ENCODE measurements at regions not wholly inside any gene's neighbourhood (a gene's known extent, or its start where the extent isn't known, plus 50 kb on each side); places are given as distances from the start of the nearest gene placed in this dataset.

- Mint-ChIP-seq H3K9me3 (peaks cover 2 to 8% of the 10 kb centered on the region in 2 donors), H3K4me1 (no peaks in the 10 kb centered on the region), H3K4me3 (no peak overlapping the region), H3K27me3 (peaks cover 17 to 39% of the 10 kb centered on the region in 2 donors), H3K36me3 (peaks cover 0 to 2% of the 10 kb centered on the region in 2 donors), H3K27ac (no peak overlapping the region)
- DNase-seq (no peak), ATAC-seq (replicated peaks) (no peak)
These were observed 390.9 kb upstream of the SULF2 start for GRCh38 chr20:48176139-48176538.

GRCh38 chr20:48175261-48175660, 390.0 kb upstream of the SULF2 start:
- DNase-seq: no peak
- no peak for ATAC-seq (replicated peaks)
- Mint-ChIP-seq H3K4me1 (no peaks in the 10 kb centered on the region), H3K36me3 (peaks cover 0 to 2% of the 10 kb centered on the region in 2 donors), H3K27me3 (peaks cover 17 to 46% of the 10 kb centered on the region in 2 donors), H3K9me3 (peaks cover 2 to 8% of the 10 kb centered on the region in 2 donors), H3K4me3 (no peak overlapping the region), H3K27ac (no peak overlapping the region)

DNA sequence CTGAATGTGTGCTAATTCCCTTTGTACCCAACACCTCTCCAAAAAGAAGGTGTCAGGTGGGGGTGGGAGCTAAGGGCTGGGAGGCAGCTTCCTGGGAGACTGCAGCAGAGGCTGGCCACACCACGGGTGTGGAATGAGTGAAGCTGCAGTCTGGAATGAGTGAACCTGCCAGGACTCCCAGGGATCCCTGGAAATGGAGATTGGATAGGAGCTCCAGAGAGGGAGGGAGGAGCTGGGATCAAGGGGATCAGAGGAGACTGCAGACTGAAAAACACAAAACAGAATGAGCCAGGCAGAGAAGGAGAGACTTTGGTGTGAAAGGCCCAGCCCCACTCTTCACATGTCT, 387.0 kb upstream of the SULF2 start:
- no peak overlapping the region for H3K4me3 Mint-ChIP-seq
- no peaks in the 10 kb centered on the region for H3K4me1 Mint-ChIP-seq
- DNase-seq (no peak), ATAC-seq (replicated peaks) (no peak)
- H3K36me3 Mint-ChIP-seq: no peaks in the 10 kb centered on the region
- peaks cover 0 to 2% of the 10 kb centered on the region in 2 donors for H3K9me3 Mint-ChIP-seq
- peaks cover 17 to 48% of the 10 kb centered on the region in 2 donors for H3K27me3 Mint-ChIP-seq
- no peak overlapping the region for H3K27ac Mint-ChIP-seq

DNA sequence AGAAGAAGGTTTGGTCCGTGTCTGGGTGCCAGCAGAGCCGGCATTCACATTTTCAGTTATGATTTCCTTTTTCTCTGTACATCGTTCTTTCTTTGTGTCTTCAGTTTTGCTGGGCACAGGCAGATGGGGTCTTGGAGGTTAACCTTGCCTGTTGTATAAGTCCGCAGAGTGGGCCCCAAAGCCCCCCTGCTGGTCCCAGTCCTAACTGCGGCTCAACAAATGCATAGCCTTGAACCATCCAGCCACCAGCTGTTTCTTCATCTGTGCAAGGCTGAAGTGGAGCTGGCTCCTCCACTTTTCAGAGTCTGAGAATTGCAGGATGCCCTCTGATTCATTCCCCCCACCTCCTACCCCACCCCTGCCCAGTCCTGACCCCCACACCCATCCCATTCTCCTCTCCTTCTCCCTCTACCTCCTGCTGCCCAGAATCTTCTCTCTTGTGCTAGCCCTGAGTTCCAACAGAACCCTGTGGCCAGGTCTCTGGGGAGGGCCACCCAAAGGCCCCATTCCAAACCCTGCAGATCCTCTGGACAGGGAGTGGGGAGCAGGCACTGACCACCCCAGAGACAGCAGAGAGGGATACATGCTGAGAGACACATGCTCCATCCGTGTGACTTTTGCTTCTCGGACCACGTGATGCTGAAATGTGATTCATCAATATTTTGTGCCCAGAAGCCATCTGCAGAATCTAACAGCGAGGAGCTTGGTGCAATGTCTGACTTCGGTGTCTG, 386.5 kb upstream of the SULF2 start:
- H3K4me3 Mint-ChIP-seq: no peak overlapping the region
- ATAC-seq (replicated peaks) (no peak), DNase-seq (no peak)
- H3K27ac Mint-ChIP-seq: no peak overlapping the region
- H3K36me3 Mint-ChIP-seq: no peaks in the 10 kb centered on the region
- H3K27me3 Mint-ChIP-seq: peaks cover 17 to 43% of the 10 kb centered on the region in 2 donors
- no peaks in the 10 kb centered on the region for H3K4me1 Mint-ChIP-seq
- H3K9me3 Mint-ChIP-seq: peaks cover 0 to 2% of the 10 kb centered on the region in 2 donors

DNA sequence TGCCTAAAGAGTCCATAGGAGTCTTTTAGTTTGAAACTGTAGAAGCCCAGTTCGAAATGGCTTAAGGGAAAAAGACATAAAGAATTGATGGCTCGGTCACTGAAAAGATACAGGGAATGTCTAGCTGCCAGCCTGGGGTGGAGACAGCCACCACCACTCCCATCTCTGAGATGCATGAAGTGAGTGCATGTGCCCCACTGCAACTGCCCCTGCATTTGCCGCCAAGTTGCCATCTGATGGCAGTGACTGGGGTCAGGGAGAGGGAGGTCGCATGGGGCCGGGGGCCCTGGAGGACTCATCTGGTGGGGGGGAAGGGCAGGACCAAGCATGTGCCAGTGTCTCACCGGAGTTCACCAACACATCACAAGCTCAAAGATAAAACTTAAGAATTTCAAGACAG, 385.8 kb upstream of the SULF2 start:
- Mint-ChIP-seq H3K27ac (no peak overlapping the region), H3K4me3 (no peak overlapping the region), H3K36me3 (no peaks in the 10 kb centered on the region), H3K27me3 (peaks cover 17 to 38% of the 10 kb centered on the region in 2 donors), H3K4me1 (no peaks in the 10 kb centered on the region), H3K9me3 (peaks cover 0 to 2% of the 10 kb centered on the region in 2 donors)
- DNase-seq (no peak), ATAC-seq (replicated peaks) (no peak)

GRCh38 chr20:48170625-48171024, 385.3 kb upstream of the SULF2 start:
- no peaks in the 10 kb centered on the region for H3K4me1 Mint-ChIP-seq
- H3K27me3 Mint-ChIP-seq: peaks cover 17 to 41% of the 10 kb centered on the region in 2 donors
- H3K9me3 Mint-ChIP-seq: peaks cover 0 to 2% of the 10 kb centered on the region in 2 donors
- no peak overlapping the region for H3K4me3 Mint-ChIP-seq
- no peaks in the 10 kb centered on the region for H3K36me3 Mint-ChIP-seq
- DNase-seq: no peak
- no peak for ATAC-seq (replicated peaks)
- no peak overlapping the region for H3K27ac Mint-ChIP-seq

DNA sequence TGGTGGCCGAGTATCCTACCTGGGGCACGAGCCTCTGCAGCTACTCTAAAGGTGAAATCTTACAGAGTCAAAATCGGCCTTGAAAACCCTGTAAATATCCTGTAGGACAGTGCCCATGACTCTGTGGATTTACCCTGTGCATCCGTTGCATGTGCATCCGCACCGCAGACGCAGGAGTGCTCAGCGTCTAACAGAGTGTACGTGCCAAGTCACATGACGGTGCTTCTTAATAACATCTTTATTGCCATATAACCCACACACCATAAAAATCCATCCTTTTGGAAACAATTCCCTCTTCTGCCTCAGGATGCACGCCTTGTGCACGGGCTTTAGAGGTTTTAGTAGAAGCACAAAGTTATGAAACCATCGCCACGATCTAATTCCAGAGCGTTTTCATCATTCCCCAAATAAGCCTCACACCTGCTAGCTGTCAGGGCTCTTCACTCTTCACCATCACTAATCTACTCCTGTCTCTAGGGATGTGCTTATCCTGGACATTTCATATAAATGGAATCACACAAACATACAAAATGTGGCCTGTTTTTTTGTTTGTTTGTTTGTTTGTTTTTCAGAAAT, 384.5 kb upstream of the SULF2 start:
- peaks cover 24 to 50% of the 10 kb centered on the region in 2 donors for H3K27me3 Mint-ChIP-seq

GRCh38 chr20:48166082-48166835, 381.0 kb upstream of the SULF2 start:
- no peak for ATAC-seq (replicated peaks)
- Mint-ChIP-seq H3K27ac (no peak overlapping the region), H3K4me3 (no peak overlapping the region), H3K27me3 (peaks cover 17 to 31% of the 10 kb centered on the region in 2 donors), H3K4me1 (no peaks in the 10 kb centered on the region), H3K9me3 (no peaks in the 10 kb centered on the region), H3K36me3 (no peaks in the 10 kb centered on the region)
- no peak for DNase-seq

More for the DNA sequence above, 384.5 kb upstream of the SULF2 start:
- no peak for DNase-seq
- H3K36me3 Mint-ChIP-seq: no peaks in the 10 kb centered on the region
- H3K27ac Mint-ChIP-seq: no peak overlapping the region
- no peak overlapping the region for H3K4me3 Mint-ChIP-seq
- no peak for ATAC-seq (replicated peaks)
- H3K4me1 Mint-ChIP-seq: no peaks in the 10 kb centered on the region
- H3K9me3 Mint-ChIP-seq: peaks cover 0 to 2% of the 10 kb centered on the region in 2 donors

DNA sequence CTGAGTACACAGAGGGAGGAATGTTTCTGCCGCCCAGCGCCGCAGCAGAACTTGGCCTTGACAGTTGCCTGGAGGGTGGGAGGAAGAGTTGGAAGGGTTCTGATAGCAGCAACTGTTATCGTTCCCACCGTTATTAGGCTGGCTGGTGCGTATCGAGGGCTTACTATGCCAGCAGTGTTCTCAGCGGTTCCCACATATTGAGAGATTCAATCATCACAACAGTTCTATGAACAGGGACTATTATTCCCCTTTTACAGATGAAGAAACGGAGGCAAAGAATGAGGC, 380.1 kb upstream of the SULF2 start:
- Mint-ChIP-seq H3K9me3 (no peaks in the 10 kb centered on the region), H3K27ac (no peak overlapping the region), H3K36me3 (no peaks in the 10 kb centered on the region), H3K4me1 (no peaks in the 10 kb centered on the region), H3K27me3 (peaks cover 26 to 32% of the 10 kb centered on the region in 2 donors), H3K4me3 (no peak overlapping the region)
- ATAC-seq (replicated peaks) (no peak), DNase-seq (no peak)

DNA sequence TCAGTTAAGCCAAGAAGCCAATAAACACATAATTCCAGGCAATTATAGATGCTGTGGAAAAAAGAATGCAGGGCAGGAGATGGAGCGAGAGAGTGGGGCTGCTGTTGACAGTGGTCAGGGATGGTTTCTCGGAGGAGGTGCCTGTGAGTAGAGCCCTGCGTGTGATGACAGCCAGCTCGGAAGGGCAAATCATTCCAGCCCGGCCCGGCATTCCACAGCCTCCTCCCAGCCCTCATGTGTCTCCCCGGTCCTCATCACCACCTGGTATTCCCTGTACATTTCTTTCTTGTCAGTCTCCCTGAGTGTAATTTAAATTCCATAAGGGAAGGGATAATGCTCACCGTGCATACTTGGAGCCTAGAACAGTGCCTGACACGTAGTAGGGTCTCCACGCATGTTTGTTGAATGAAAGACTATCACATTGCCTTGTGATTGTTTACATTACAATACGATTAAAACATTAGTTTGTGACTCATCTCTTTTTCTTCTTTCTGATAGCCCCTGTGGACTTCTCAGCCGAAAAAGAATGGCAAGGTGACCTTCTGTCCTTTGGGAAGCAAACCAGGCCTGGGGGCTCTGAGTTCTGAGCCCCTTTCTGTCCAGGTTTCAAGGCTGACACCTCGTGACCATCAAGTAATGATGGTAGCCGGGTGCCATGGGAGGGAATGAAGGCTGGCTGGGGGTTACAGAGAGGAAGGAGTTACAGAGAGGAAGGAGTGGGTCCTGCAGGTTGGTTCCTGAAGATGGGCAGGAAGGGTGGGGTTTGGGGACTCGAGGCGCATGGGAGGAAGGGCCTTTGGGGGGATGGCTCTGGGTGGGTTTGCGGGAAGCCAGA, 379.5 kb upstream of the SULF2 start:
- Mint-ChIP-seq H3K27me3 (peaks cover 27 to 28% of the 10 kb centered on the region in 2 donors), H3K4me3 (no peak overlapping the region), H3K36me3 (no peaks in the 10 kb centered on the region), H3K4me1 (no peaks in the 10 kb centered on the region), H3K9me3 (no peaks in the 10 kb centered on the region), H3K27ac (no peak overlapping the region)
- no peak for DNase-seq
- ATAC-seq (replicated peaks): no peak

DNA sequence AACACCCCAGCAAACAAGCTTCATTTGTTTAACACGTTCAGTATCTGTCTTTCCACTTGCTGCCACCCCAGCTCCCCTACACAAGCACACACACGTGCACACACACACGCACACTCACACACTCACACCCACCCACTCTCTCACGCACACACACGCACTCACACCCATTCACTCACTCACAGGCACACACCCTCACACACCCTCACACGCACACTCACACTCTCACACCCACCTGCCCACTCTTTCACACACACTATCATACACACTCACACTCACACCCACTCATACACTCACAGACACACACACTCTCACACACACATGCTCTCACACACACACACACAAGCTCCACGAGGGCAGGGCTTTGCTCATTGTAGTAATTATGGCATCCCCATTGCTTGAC, 378.8 kb upstream of the SULF2 start:
- Mint-ChIP-seq H3K9me3 (no peaks in the 10 kb centered on the region), H3K27me3 (peaks cover 31 to 33% of the 10 kb centered on the region in 2 donors)
- ATAC-seq (replicated peaks): no peak

GRCh38 chr20:48163505-48163904, 378.2 kb upstream of the SULF2 start:
- H3K9me3 Mint-ChIP-seq: no peaks in the 10 kb centered on the region
- H3K27me3 Mint-ChIP-seq: peaks cover 32 to 33% of the 10 kb centered on the region in 2 donors
- no peaks in the 10 kb centered on the region for H3K36me3 Mint-ChIP-seq
- DNase-seq: no peak
- no peak overlapping the region for H3K27ac Mint-ChIP-seq
- H3K4me3 Mint-ChIP-seq: no peak overlapping the region
- H3K4me1 Mint-ChIP-seq: no peaks in the 10 kb centered on the region
- no peak for ATAC-seq (replicated peaks)

More for the DNA sequence above, 378.8 kb upstream of the SULF2 start:
- Mint-ChIP-seq H3K4me3 (no peak overlapping the region), H3K36me3 (no peaks in the 10 kb centered on the region), H3K27ac (no peak overlapping the region), H3K4me1 (no peaks in the 10 kb centered on the region)
- no peak for DNase-seq

DNA sequence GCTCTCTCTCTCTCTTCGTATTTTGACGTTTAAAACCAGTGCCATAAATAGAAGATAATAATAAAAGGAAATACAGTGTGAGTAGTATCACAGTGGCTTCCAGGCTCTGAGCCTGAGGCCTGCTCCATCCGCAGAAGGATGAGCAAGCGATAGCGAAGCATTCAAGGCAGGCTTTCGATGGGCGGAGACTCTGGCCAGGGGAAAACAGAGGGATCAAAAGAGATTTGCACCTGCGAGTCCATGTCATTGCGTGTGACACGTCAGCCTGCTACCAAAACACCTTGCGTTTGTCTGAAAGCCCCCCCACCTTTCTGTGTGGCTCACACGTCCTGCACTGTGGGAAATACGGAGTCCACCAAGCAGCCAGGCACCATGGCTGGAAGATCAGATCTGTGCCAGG, 377.3 kb upstream of the SULF2 start:
- H3K9me3 Mint-ChIP-seq: peaks cover 0 to under 1% of the 10 kb centered on the region in 2 donors
- no peak overlapping the region for H3K27ac Mint-ChIP-seq
- H3K27me3 Mint-ChIP-seq: peaks cover 37 to 38% of the 10 kb centered on the region in 2 donors
- H3K4me3 Mint-ChIP-seq: no peak overlapping the region
- DNase-seq (no peak), ATAC-seq (replicated peaks) (no peak)
- no peaks in the 10 kb centered on the region for H3K36me3 Mint-ChIP-seq
- H3K4me1 Mint-ChIP-seq: no peaks in the 10 kb centered on the region

Data from stimulated activated naive B cell treated with anti-CD40 and anti-IgM and Interleukin-4, amounts not matched to agents 10 μg/mL and 1 μg/mL and 100 μg/mL, for 72 hours (primary cell).